C4-2B (cell line): ENCODE measurements at regions not wholly inside any gene's neighbourhood (a gene's known extent, or its start where the extent isn't known, plus 50 kb on each side); places are given as distances from the start of the nearest gene placed in this dataset.
"Not testable (repeated sequence)": the region's sequence is repeated elsewhere in the genome, so short reads cannot be mapped to it uniquely, and the experiment has no call there.

ENCODE experiments used
- ZFX ChIP-seq: fragments of 450-650 bp; IDR thresholded peaks from 2 replicates; pipeline ENCODE4 v1.6.1; 2017
- TF ChIP-seq, protein P1 (sequence below): fragments of 450-650 bp; conservative IDR thresholded peaks from 2 replicates; pipeline ENCODE4 v1.5.1; 2017; ENCODE audit warnings: mild to moderate bottlenecking

DNA sequence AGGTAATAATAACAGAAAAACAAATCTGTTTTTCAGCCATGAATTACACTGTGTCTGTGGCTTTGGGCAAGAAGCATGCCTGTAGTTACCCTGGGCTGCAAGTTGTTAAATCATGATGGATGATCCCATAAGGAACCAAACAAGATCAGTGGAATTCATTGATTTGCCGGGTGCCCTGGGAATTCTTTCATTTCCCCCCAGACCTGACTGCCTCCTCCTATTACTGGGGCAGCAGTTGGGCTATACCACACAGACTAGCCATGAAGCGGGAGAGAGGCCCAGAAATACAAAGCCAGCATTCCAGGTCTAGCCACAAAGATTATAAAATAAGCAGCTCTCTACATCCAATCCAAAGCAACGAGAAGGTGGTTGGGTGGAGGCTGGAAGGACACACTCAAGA is 174.2 kb downstream of the NPIPA8 start:
- TF ChIP-seq, protein P1, sequence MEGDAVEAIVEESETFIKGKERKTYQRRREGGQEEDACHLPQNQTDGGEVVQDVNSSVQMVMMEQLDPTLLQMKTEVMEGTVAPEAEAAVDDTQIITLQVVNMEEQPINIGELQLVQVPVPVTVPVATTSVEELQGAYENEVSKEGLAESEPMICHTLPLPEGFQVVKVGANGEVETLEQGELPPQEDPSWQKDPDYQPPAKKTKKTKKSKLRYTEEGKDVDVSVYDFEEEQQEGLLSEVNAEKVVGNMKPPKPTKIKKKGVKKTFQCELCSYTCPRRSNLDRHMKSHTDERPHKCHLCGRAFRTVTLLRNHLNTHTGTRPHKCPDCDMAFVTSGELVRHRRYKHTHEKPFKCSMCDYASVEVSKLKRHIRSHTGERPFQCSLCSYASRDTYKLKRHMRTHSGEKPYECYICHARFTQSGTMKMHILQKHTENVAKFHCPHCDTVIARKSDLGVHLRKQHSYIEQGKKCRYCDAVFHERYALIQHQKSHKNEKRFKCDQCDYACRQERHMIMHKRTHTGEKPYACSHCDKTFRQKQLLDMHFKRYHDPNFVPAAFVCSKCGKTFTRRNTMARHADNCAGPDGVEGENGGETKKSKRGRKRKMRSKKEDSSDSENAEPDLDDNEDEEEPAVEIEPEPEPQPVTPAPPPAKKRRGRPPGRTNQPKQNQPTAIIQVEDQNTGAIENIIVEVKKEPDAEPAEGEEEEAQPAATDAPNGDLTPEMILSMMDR: not testable (repeated sequence)
- not testable (repeated sequence) for TF ChIP-seq ZFX
